DND-41 (cell line): ENCODE measurements at regions not wholly inside any gene's neighbourhood (a gene's known extent, or its start where the extent isn't known, plus 50 kb on each side); places are given as distances from the start of the nearest gene placed in this dataset.
A peak's percentile ranks its signal among the peaks of the same experiment; 100 is the strongest.

Experiments
- ATAC-seq: fragments of 200-7000 bp; cut with Tn5 transposase; 3 replicates; pipeline ENCODE4 v1.9.1; 2021; ENCODE audit warnings: low read depth; ENCODE audit not compliant: insufficient read depth
- DNase-seq: peaks from one replicate; pipeline ENCODE4 v3.0.0-alpha.2; 2020
- H2AFZ ChIP-seq: 2 replicates; pipeline ENCODE4 v1.6.0; 2012; ENCODE audit warnings: low read depth, low read length
- H3K27ac ChIP-seq: 2 replicates; pipeline ENCODE4 v1.5.1; 2012; ENCODE audit warnings: low read length, inconsistent platforms
- H3K27me3 ChIP-seq: fragments of 200-600 bp; sonication (generic); 2 replicates; pipeline ENCODE4 v1.6.0; 2012; ENCODE audit warnings: low read length, mild to moderate bottlenecking, inconsistent platforms; ENCODE audit not compliant: insufficient read depth, poor library complexity
- H3K36me3 ChIP-seq: 2 replicates; pipeline ENCODE4 v1.5.1; 2012; ENCODE audit warnings: low read length, inconsistent platforms; ENCODE audit not compliant: insufficient read depth
- H3K4me1 ChIP-seq: 2 replicates; pipeline ENCODE4 v1.5.1; 2012; ENCODE audit warnings: mild to moderate bottlenecking, low read length; ENCODE audit not compliant: insufficient read depth
- H3K4me2 ChIP-seq: 2 replicates; pipeline ENCODE4 v1.6.0; 2012; ENCODE audit warnings: mild to moderate bottlenecking, moderate library complexity, low read length, inconsistent platforms; ENCODE audit not compliant: insufficient read depth
- H3K4me3 ChIP-seq, 2 experiments: fragments of 200-600 bp in 1 of 2; shearing (Covaris generic) in 1 of 2; 2 replicates each; pipeline ENCODE4 v1.5.1; 2012 to 2016; ENCODE audit warnings: inconsistent platforms in 2 of 2, low read length in 2 of 2, mild to moderate bottlenecking in 2 of 2, low read depth in 1 of 2, moderate library complexity in 1 of 2
- H3K79me2 ChIP-seq: 2 replicates; pipeline ENCODE4 v1.6.0; 2012; ENCODE audit warnings: low read length, inconsistent platforms; ENCODE audit not compliant: insufficient read depth
- H3K9ac ChIP-seq: 2 replicates; pipeline ENCODE4 v1.6.0; 2012; ENCODE audit warnings: low read depth, mild to moderate bottlenecking, inconsistent platforms, low read length, moderate library complexity
- H3K9me3 ChIP-seq: 2 replicates; pipeline ENCODE4 v1.5.1; 2012; ENCODE audit warnings: low read length, moderate library complexity, mild to moderate bottlenecking, inconsistent platforms; ENCODE audit not compliant: insufficient read depth, severe bottlenecking
- H4K20me1 ChIP-seq: 2 replicates; pipeline ENCODE4 v1.6.0; 2012; ENCODE audit warnings: low read length; ENCODE audit not compliant: insufficient read depth
- EZH2 ChIP-seq: IDR thresholded peaks from 3 replicates; pipeline ENCODE4 v1.6.1; 2012; ENCODE audit warnings: borderline replicate concordance, low read depth, mild to moderate bottlenecking, moderate library complexity, low read length, inconsistent platforms; ENCODE audit not compliant: severe bottlenecking
- TF ChIP-seq, protein P1 (sequence below): IDR thresholded peaks from 2 replicates; pipeline ENCODE4 v1.5.1; 2012; ENCODE audit warnings: borderline replicate concordance, low read length, moderate library complexity, mild to moderate bottlenecking; ENCODE audit not compliant: poor library complexity, severe bottlenecking; ENCODE audit errors: extremely low read depth

GRCh38 chr18:39972521-39972920 lies 1982.5 kb upstream of the PIK3C3 start:
- no peak for DNase-seq
- Histone ChIP-seq H3K9me3 (no peaks in the 10 kb centered on the region), H2AFZ (no peak overlapping the region), H3K36me3 (no peaks in the 10 kb centered on the region), H3K27ac (no peak overlapping the region), H3K27me3 (no peaks in the 10 kb centered on the region), H4K20me1 (no peaks in the 10 kb centered on the region), H3K79me2 (no peaks in the 10 kb centered on the region), H3K4me2 (no peak overlapping the region), H3K4me3 (no peak overlapping the region), H3K9ac (no peak overlapping the region), H3K4me1 (no peaks in the 10 kb centered on the region)
- TF ChIP-seq EZH2, result no peak
- TF ChIP-seq, protein P1, sequence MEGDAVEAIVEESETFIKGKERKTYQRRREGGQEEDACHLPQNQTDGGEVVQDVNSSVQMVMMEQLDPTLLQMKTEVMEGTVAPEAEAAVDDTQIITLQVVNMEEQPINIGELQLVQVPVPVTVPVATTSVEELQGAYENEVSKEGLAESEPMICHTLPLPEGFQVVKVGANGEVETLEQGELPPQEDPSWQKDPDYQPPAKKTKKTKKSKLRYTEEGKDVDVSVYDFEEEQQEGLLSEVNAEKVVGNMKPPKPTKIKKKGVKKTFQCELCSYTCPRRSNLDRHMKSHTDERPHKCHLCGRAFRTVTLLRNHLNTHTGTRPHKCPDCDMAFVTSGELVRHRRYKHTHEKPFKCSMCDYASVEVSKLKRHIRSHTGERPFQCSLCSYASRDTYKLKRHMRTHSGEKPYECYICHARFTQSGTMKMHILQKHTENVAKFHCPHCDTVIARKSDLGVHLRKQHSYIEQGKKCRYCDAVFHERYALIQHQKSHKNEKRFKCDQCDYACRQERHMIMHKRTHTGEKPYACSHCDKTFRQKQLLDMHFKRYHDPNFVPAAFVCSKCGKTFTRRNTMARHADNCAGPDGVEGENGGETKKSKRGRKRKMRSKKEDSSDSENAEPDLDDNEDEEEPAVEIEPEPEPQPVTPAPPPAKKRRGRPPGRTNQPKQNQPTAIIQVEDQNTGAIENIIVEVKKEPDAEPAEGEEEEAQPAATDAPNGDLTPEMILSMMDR, result no peak
- no peak for ATAC-seq

- Histone ChIP-seq H2AFZ (no peak overlapping the region), H3K9me3 (no peaks in the 10 kb centered on the region), H3K27me3 (no peaks in the 10 kb centered on the region), H3K27ac (no peak overlapping the region), H3K36me3 (no peaks in the 10 kb centered on the region), H3K4me3 (no peak overlapping the region), H3K4me1 (no peaks in the 10 kb centered on the region), H3K9ac (no peak overlapping the region), H3K4me2 (no peak overlapping the region), H4K20me1 (no peaks in the 10 kb centered on the region), H3K79me2 (no peaks in the 10 kb centered on the region)
- ATAC-seq, result no peak
- DNase-seq, result no peak
- TF ChIP-seq, protein P1, result no peak
Observed at GRCh38 chr18:39969803-39970494, 1985.1 kb upstream of the PIK3C3 start.

DNA sequence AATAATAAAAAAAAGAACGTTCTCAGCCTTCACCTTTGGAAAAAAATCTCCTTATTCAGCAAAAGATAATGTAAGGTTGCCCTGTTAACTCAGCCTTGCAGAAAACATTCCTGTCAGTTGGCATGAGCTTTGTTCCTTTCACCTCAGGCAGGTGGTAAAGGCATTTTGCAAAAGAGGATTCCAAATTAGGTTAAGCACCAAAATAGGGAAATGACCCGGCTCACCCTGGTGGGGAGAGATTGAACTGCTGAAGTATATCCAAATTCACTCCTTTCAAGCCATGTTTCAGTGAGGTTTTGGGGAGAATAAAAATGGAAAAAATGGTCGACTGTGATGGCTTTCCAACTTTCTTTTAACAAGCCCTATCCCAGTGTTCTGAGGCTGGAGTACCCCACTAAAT lies 1988.8 kb upstream of the PIK3C3 start:
- no peak overlapping the region for H3K4me2 ChIP-seq
- H3K9me3 ChIP-seq, result no peaks in the 10 kb centered on the region
- DNase-seq, result no peak
- no peak overlapping the region for H3K27ac ChIP-seq
- no peaks in the 10 kb centered on the region for H3K4me1 ChIP-seq
- H3K36me3 ChIP-seq, result no peaks in the 10 kb centered on the region
- no peak overlapping the region for H3K9ac ChIP-seq
- ATAC-seq, result no peak
- no peaks in the 10 kb centered on the region for H4K20me1 ChIP-seq
- no peaks in the 10 kb centered on the region for H3K27me3 ChIP-seq
- no peak overlapping the region for H2AFZ ChIP-seq
- H3K79me2 ChIP-seq, result no peaks in the 10 kb centered on the region
- no peak overlapping the region for H3K4me3 ChIP-seq
- TF ChIP-seq, protein P1, result peak; percentile 14
- TF ChIP-seq EZH2, result no peak

- Histone ChIP-seq H3K4me1 (no peaks in the 10 kb centered on the region), H3K9ac (no peak overlapping the region), H3K4me2 (no peak overlapping the region), H2AFZ (no peak overlapping the region), H3K36me3 (no peaks in the 10 kb centered on the region), H3K9me3 (no peaks in the 10 kb centered on the region), H4K20me1 (no peaks in the 10 kb centered on the region), H3K27me3 (no peaks in the 10 kb centered on the region), H3K27ac (no peak overlapping the region), H3K4me3 (no peak overlapping the region), H3K79me2 (no peaks in the 10 kb centered on the region)
- ATAC-seq (no peak), DNase-seq (no peak)
- TF ChIP-seq EZH2, result no peak
- TF ChIP-seq, protein P1, result no peak
Observed at GRCh38 chr18:39962546-39962945, 1992.5 kb upstream of the PIK3C3 start.
